ENCODE measurements at regions not wholly inside any gene's neighbourhood (a gene's known extent, or its start where the extent isn't known, plus 50 kb on each side); places are given as distances from the start of the nearest gene placed in this dataset.

DNA sequence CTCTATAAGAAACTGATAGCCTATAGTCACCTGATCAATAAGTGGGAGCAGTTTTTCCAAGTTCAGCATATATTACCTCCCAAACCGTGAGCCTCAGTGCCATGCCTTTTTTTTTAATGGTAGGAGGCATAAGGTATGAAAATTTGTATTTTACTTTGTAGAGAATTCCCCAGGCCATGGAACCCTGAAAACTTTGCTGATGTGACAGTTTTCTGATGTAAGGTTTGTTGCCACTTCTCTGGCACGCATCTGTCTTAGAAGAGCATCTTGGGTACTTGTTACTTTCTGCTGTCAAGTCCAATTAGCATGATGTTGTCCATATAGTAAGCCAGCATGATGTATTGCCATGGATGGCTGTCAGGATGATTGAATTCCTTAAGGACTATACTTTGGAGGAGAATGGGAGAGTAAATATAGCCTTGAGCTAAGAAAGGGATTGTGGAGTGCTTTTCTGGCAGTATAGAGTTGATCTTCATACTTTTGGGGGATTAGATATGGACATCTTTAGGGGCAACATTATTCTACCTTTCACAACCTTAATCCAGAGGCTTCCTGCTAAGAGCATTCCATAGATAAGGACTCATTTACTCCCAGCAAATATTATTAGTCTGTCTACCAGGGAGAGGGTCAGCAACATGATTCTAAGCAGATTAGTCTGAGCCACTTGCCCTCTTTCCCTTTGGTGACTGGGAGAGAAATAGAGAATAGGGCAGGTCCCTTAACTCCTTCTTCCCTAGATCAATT is 389.6 kb downstream of the YTHDC2 start:
- DNase-seq (ENCODE audit: low spot score), result no peak

DNA sequence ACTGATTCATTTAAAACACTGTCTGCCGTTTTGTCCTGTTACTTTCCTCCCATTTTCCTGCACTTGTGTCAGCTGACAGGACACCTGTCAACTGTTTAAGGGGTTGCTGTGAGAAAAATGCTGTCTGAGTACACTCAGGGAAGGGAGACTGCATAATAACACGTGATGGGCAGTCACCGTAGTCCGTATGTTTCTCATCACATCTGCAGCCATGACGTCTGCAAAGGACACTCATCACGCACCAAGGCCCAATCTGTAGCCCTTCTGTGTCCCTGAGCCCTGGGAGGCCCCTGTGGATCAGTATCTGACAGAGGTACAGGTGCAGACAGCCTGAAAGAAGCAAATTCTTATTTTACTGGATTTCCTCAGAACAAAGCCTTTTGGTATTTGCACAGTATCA is 396.3 kb downstream of the YTHDC2 start:
- no peak for DNase-seq (ENCODE audit: low spot score)

DNA sequence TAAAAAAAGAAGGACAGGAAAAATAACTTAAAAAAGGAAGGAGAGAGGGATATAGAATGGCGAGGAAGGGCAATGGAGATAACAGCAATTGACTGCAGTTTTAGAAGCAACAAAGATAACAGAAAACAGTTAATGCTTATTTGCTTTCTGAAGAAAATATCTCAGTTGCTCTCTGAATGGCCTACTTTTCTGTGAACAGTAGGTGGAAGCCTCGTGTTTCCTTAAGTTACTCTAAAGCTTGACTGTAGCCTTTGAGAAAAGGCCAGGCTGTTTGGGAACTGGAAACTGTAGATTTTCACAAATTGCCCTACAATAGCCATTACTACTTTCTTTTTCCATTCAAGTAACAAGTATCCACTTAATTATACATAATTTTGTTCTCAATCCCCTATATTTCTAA is 404.5 kb downstream of the YTHDC2 start:
- no peak for DNase-seq (ENCODE audit: low spot score)

DNA sequence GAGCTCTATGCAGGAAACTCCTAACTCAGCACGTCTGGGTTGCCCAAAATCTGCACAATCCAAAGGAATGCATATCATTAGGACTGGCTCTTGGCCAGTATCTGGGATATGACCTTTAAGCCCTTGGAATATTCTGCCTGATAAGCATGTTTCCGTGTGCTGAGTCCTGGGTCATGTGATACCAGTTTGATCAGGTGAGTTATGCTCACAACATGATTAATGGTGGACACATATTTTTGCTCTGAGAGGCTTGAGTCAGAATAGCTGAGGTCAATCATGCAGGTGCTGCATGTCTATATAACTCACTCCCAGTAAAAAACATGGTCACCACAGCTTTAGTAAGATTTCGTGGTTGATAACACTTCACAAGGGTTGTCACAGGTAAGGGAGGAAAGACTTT is 408.8 kb downstream of the YTHDC2 start:
- peak; percentile 80 for DNase-seq (ENCODE audit: low spot score)

GRCh38 chr5:113935453-113935852 is 422.0 kb downstream of the YTHDC2 start:
- no peak for DNase-seq (ENCODE audit: low spot score)

DNA sequence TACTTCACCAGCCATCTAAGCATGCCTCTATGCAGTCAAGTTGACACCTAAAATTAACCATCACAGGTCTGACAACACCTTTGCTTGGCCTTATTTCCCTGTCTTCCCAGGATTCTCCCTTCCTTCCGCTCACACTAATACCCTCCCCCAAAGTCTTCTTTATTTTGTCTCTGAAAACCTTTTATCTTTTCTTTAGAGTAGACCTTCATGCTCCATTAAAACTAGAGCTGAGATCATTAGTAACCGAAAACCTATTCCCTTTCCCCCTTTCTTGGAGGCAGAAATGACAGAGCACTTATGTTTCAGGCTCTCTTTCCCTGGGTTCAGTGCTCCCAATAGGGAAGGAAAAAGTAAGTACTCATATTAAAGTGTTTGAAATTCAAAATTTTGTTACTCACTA is 423.8 kb downstream of the YTHDC2 start:
- no peak for DNase-seq (ENCODE audit: low spot score)

DNA sequence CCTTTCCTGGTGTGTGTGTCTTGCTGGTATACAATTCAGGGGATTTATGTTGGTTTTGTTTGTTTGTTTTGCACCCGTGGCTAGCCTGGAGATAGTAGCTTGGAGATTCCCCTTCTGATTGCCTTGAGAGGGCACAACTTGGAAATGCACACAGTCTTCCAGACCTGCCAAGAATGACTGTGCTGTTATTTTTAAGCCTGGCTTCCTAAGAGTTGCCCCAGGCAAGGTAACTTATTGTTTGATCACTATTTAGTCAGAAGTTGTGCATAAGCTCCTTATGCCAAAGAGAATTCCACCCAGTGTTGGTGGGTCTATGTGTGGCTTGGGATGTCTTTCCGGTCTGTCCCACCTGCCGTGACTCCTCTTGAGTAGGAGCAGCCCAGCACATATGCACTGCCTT is 421.9 kb upstream of the KCNN2 start:
- no peak for DNase-seq (ENCODE audit: low spot score)

GRCh38 chr5:113950186-113950585 is 411.7 kb upstream of the KCNN2 start:
- DNase-seq (ENCODE audit: low spot score), result no peak

DNA sequence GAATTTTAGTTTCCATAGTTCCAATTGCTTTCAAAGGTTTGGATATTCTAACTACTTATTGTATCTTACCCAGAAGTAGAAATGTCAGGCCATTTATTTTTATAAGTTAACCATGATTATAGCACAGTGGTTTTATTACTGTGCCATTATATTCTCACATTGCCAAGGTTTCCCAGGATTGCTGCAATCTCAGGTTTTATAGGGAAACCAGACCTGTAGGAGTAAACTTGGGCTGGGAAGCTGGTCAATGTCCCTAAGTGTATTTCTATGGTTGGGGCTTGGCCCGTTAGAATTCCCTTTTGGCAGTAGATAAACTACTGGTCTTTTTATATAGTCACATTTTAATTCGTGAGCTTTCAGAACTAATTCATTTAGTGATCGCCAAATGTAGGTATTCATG is 396.6 kb upstream of the KCNN2 start:
- no peak for DNase-seq (ENCODE audit: low spot score)

DNA sequence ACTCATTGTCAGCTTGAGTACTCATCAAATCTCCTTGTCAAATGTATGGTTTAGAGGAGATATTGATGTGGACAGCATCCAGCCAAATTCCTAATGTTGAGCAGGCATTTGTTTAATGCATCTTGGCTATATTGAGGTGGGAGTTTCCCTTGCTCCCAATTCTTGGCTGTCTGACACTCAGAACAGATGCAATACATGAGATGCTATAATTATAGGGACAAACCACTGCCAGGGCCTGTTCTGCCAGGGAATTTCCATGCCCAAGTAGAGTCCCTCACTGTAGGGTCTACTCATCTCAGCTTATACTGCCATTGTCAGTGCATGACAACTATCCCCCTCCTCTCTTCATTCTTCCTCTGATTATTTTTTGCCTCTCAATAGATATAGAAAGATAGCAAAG is 392.0 kb upstream of the KCNN2 start:
- no peak for DNase-seq (ENCODE audit: low spot score)

GRCh38 chr5:113971454-113971853 is 390.4 kb upstream of the KCNN2 start:
- DNase-seq (ENCODE audit: low spot score), result no peak

GRCh38 chr5:113974976-113975375 is 386.9 kb upstream of the KCNN2 start:
- no peak for DNase-seq (ENCODE audit: low spot score)

GRCh38 chr5:113984928-113985327 is 376.9 kb upstream of the KCNN2 start:
- DNase-seq (ENCODE audit: low spot score), result no peak

GRCh38 chr5:113985505-113985904 is 376.4 kb upstream of the KCNN2 start:
- DNase-seq (ENCODE audit: low spot score), result no peak

DNA sequence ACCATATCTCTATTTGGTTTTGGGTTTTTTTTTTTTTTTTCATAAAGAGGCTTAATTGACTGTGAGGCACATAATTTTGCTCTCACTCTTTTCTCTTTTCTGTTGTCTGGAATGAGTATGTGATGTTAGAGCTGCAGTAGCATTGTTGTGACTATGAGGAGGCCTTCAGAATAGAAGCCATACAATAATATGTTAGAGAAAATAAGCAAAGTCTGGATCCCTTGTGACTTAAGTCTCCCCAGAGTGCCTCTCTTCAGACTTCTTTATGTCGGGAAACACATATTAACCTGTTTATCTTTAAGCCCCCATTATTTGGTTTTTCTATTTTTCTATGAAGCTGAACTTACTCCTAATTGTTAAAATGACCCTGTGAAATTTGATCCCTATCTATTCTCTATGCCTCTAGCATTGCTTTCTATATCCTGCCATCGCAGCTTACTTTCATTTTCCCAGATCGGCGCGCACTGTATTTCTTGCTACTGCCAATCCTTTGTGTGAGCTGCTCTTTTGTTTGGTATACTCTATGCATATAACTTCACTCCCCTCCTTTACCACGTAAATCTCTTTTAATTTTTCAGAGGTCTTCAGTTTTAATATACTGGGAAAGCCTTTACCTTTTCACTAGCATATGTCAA is 372.5 kb upstream of the KCNN2 start:
- DNase-seq (ENCODE audit: low spot score), result no peak

- no peak for DNase-seq (ENCODE audit: low spot score)
Observed at GRCh38 chr5:113989913-113990305, 372.0 kb upstream of the KCNN2 start.

GRCh38 chr5:114001076-114001475 is 360.8 kb upstream of the KCNN2 start:
- DNase-seq (ENCODE audit: low spot score), result no peak

GRCh38 chr5:114006582-114006981 is 355.3 kb upstream of the KCNN2 start:
- DNase-seq (ENCODE audit: low spot score), result no peak

DNA sequence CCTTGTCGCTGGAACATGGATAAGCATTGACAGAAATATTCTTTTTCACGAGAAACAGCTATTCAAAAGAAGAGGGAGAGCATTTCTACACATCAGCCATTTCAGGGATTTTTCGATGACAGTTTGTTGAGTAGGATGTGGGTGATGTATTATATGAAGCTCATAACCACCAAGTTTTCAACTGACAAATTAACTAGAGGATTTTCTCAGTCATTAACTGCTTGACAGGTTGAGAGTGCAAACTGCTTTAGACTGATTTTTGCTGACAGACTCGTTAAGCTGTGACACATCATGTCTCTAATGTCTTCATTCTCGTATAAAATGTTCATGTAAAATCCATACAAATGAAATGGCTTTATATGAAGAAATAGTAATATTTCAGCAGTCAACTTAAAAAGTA is 354.2 kb upstream of the KCNN2 start:
- DNase-seq (ENCODE audit: low spot score), result no peak

GRCh38 chr5:114010362-114010761 is 351.5 kb upstream of the KCNN2 start:
- peak; percentile 68 for DNase-seq (ENCODE audit: low spot score)

- no peak for DNase-seq (ENCODE audit: low spot score)
Observed at GRCh38 chr5:114018186-114018585, 343.7 kb upstream of the KCNN2 start.

DNA sequence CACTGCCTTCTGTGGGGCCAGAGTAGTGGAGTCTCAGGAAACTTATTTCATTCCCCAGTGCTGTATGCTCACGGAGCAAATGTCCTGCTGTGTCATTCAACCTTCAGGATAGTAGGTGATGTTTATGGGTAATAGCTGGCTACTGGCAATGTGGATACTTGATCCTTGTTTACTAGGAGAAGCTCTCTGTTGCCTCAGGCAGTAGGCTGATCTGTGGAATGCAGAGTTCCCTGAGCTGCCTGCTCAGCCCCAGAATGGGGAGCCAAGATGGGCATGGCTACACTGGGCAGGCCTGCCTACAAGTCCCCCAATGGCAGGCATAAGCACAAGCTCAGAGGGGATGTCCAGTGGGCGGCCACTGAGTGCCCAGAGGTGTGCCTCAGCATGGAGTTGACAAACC is 323.1 kb upstream of the KCNN2 start:
- no peak for DNase-seq (ENCODE audit: low spot score)

DNA sequence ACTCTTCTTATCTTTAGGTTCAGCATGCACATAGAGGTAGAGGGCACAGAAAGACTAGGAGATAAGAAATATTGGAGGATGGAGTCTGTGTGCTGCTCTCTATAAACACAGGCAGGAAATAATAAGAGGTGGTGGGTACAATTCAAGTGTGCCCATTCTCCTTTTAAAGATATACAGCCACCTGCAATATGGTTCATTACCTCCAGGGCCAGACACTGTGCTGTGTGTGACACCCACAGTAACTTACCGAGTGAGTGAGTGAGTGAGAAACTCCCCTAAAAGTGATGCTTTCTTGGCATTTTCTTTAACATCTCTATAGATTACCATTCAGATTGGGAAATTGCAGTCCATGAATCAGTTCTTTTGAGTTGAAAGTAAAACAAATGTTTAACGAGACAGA is 311.8 kb upstream of the KCNN2 start:
- DNase-seq (ENCODE audit: low spot score), result no peak

GRCh38 chr5:114053372-114053771 is 308.5 kb upstream of the KCNN2 start:
- no peak for DNase-seq (ENCODE audit: low spot score)
